ENCODE measurements at regions not wholly inside any gene's neighbourhood (a gene's known extent, or its start where the extent isn't known, plus 50 kb on each side); places are given as distances from the start of the nearest gene placed in this dataset.

GRCh38 chr14:58815161-58815701 is 177.5 kb downstream of the DACT1 start:
- Histone ChIP-seq H3K4me3 (no peak overlapping the region), H3K36me3 (no peaks in the 10 kb centered on the region), H3K27ac (no peak overlapping the region), H3K4me1 (no peaks in the 10 kb centered on the region), H3K9me3 (no peaks in the 10 kb centered on the region), H3K27me3 (replicated peaks in 1 of 7) (no peaks in the 10 kb centered on the region)
- WGBS, 5 donors: 35 to 91% (median 64%) methylated on average over 2 of the region's 2 CpGs
- intact Hi-C loops (cut with DNase I; ENCODE audit: low total_unique reads): no loop called here
- TF ChIP-seq POLR2A (IDR thresholded peaks at IDR 0.05) (no peak), POLR2AphosphoS5 (IDR thresholded peaks at IDR 0.05) (no peak), CTCF (IDR thresholded peaks at IDR 0.05 in 8 of 11, conservative IDR thresholded peaks at IDR 0.05 in 3 of 11) (no peak)
- DNase-seq: no peak

DNA sequence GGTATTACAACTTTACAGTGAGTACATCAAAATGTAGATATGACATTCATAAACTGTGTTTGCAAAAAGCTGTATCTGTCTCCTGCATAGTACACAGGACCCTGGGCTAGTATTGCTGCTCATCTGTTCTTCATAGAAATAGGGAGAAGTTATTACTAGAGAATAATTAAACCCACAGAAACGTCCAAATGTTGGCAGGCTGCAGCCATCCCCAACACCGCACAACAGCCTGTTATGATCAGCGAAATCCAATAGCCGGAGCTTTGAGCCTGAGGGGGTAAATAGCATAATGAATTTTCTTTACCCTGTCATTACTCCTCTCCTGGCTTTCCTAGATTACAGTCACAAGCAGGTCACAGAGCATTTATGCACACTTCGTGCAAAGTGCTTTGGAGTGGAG is 178.0 kb downstream of the DACT1 start:
- TF ChIP-seq POLR2A (IDR thresholded peaks at IDR 0.05) (no peak), CTCF (IDR thresholded peaks at IDR 0.05 in 8 of 11, conservative IDR thresholded peaks at IDR 0.05 in 3 of 11) (no peak), POLR2AphosphoS5 (IDR thresholded peaks at IDR 0.05) (no peak)
- H3K36me3 ChIP-seq: no peaks in the 10 kb centered on the region
- H3K4me3 ChIP-seq: no peak overlapping the region
- no peaks in the 10 kb centered on the region for H3K9me3 ChIP-seq
- WGBS, 5 donors: 43 to 88% (median 85%) methylated on average over 5 of the region's 5 CpGs
- intact Hi-C loops (cut with DNase I; ENCODE audit: low total_unique reads): no loop called here
- H3K27me3 ChIP-seq (replicated peaks in 1 of 7): no peaks in the 10 kb centered on the region
- DNase-seq: no peak
- H3K4me1 ChIP-seq: no peaks in the 10 kb centered on the region
- H3K27ac ChIP-seq: no peak overlapping the region

DNA sequence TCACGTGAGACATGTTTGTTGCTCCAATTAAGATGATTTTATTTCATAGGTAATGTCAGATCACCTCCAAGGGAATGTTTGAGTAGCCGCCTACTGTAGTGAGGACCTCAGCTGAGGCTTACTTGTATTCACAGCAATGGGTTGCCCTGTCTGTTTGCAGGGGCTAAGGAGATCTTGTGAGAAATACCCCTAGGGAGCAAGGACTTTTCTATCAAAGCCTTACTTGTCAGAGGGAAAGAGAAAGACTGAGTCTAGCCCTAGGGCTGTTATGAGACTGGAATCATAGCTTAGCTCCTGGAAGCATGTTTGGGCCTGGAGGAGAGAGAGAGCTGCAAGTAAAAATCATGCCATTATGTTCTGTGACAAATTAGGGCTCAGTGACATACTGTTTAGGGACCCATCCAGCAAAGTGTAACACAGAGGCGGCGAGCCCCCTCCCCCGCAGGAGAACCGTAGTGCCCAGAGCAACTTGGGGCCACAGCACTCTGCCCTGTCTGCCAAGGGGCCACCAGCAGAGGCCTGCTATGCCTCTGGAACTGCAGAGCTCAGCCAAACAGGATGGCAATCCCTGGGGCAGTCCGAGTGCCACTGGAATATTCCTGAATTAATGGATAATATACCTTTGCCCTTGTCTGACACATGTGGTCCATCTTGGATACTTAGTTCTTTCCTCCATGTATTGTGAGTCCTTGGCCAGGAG is 178.8 kb downstream of the DACT1 start:
- H3K4me3 ChIP-seq: no peak overlapping the region
- intact Hi-C loops (cut with DNase I; ENCODE audit: low total_unique reads): no loop called here
- no peak for TF ChIP-seq POLR2A (IDR thresholded peaks at IDR 0.05)
- TF ChIP-seq CTCF (IDR thresholded peaks at IDR 0.05 in 8 of 11, conservative IDR thresholded peaks at IDR 0.05 in 3 of 11): no peak
- no peak overlapping the region for H3K27ac ChIP-seq
- DNase-seq: no peak
- H3K4me1 ChIP-seq: no peaks in the 10 kb centered on the region
- no peaks in the 10 kb centered on the region for H3K36me3 ChIP-seq
- no peaks in the 10 kb centered on the region for H3K27me3 ChIP-seq (replicated peaks in 1 of 7)
- WGBS, 5 donors: 83 to 97% (median 90%) methylated on average over 7 of the region's 7 CpGs
- no peaks in the 10 kb centered on the region for H3K9me3 ChIP-seq

DNA sequence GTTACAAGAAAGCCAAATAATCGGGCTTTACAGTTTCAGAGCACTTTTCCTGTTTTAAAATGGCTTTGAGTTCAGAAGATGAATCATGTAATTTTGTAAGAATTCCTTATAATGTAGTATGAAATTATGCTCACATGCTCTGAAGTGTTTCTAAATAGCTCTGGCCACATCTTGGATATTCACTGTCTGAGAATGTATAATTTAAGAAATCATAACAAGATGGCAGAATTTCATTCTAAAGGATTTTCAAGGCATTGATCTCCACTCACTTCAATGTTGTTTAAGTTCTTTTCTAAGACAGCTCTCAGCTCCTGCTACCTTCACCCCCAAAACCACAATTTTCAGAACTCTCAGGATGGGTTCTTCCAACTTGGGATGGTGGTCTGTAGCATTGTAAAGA is 180.1 kb downstream of the DACT1 start:
- no peak for TF ChIP-seq POLR2AphosphoS5 (IDR thresholded peaks at IDR 0.05)
- TF ChIP-seq CTCF (IDR thresholded peaks at IDR 0.05 in 8 of 11, conservative IDR thresholded peaks at IDR 0.05 in 3 of 11): no peak
- TF ChIP-seq POLR2A (IDR thresholded peaks at IDR 0.05): no peak
- H3K36me3 ChIP-seq: no peaks in the 10 kb centered on the region
- WGBS, 5 donors: 76 to 98% (median 86%) methylated on average over 1 of the region's 1 CpG
- H3K9me3 ChIP-seq: no peaks in the 10 kb centered on the region
- no peak for DNase-seq
- H3K27me3 ChIP-seq (replicated peaks in 1 of 7): no peaks in the 10 kb centered on the region
- H3K4me3 ChIP-seq: no peak overlapping the region
- H3K27ac ChIP-seq: no peak overlapping the region
- intact Hi-C loops (cut with DNase I; ENCODE audit: low total_unique reads): no loop called here
- no peaks in the 10 kb centered on the region for H3K4me1 ChIP-seq
